Pancreas (tissue), 10 donors: ENCODE measurements at regions not wholly inside any gene's neighbourhood (a gene's known extent, or its start where the extent isn't known, plus 50 kb on each side); places are given as distances from the start of the nearest gene placed in this dataset.

Experiments used
- ATAC-seq, 4 donors: fragments of 200-7000 bp; cut with Tn5 transposase; one replicate each; pipeline versions ENCODE4 v1.8.0 to v1.9.1; 2020; ENCODE audit warnings: mild to moderate bottlenecking in 4 of 4, moderate library complexity in 4 of 4
- DNase-seq, 6 donors: peaks; one replicate each; pipeline ENCODE4 v3.0.0-alpha.2; 2020
- FAIRE-seq: peaks from 2 replicates; lab custom pipeline; 2012; peaks lifted over from hg19 to GRCh38; lab: Jason Lieb, UNC
- H3K27ac ChIP-seq, 4 donors: fragments of 200-600 bp; sonication (generic); 1 replicate in 3 of 4; 2 replicates in 1 of 4; pipeline versions ENCODE4 v1.5.0 to v1.8.0; 2020
- H3K27me3 ChIP-seq, 4 donors: fragments of 200-600 bp; one replicate each; pipeline ENCODE4 v1.8.0; 2021
- H3K36me3 ChIP-seq, 3 donors: fragments of 200-600 bp; sonication (generic) in 1 of 3; one replicate each; pipeline versions ENCODE4 v1.5.0 to v1.8.0; 2020 to 2021
- H3K4me1 ChIP-seq, 3 donors: fragments of 200-600 bp; one replicate each; pipeline ENCODE4 v1.8.0; 2021
- H3K4me3 ChIP-seq, 4 donors: fragments of 200-600 bp; sonication (generic) in 2 of 4; one replicate each; pipeline versions ENCODE4 v1.5.0 to v1.8.0; 2020 to 2021
- H3K9me3 ChIP-seq, 4 donors: fragments of 200-600 bp; one replicate each; pipeline ENCODE4 v1.8.0; 2021
- WGBS, 2 donors: extraction: QIAGEN DNeasy Blood & Tissue Kit; methylation state at CpG; one replicate each; pipeline ENCODE4 v1.1.7; 2013; 5-methylcytosine and 5-hydroxymethylcytosine counted together
- intact Hi-C, 3 donors: fragments of 100-400 bp; cut with DNase I; formaldehyde crosslinking; loops; one replicate each; pipeline versions ENCODE4 v1.11.1 to v1.14.2; 2022
- TF ChIP-seq, protein P1 (sequence below), 4 donors: fragments of 200-600 bp; sonication (generic) in 3 of 4; IDR thresholded peaks; one replicate each; pipeline versions ENCODE4 v1.5.0 to v1.8.0; 2021; ENCODE audit warnings: antibody characterized with exemption in 4 of 4
- donor health status: healthy with polysubstance abuse.
- donor health status: DM: no; HTN: no; CAD: no; lungs with moderate emphysema.
- donor health status: DM: no; HTN: no; CAD: no.
- donor health status: control.
- donor health status: control.
- donor health status: Bipolar disorder and iron deficiency.
- donor health status: DM: yes; HTN: yes; CAD: no.
- donor health status: DM: no; HTN: no; CAD: no.
- donor health status: DM: no; HTN: no; CAD: no.
- donor health status: DM: yes; HTN: yes; CAD: no.

DNA sequence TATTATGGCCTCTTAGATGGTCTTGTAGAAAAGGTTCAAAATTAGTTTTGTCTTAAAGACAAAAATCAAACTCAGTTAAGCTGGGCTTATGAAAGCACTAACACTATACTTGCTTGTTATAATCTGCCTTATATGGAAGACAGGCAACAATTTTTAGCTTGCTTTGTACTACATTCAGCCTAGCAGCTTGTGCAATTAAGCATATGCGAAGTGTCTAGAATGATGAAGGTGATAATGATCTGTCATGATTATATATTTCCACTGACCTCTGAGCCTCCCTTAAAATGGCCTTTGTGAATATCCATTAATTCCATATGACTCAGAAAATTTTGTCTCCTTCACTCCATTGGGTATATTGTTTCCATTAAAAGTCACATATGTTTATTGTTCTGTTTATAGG lies 834.9 kb downstream of the OLFM4 start:
- 57 to 71% methylated on average over 1 of the region's 1 CpG for WGBS, 2 donors
- Histone ChIP-seq H3K27ac (no peak overlapping the region), H3K4me3 (no peak overlapping the region), H3K36me3 (no peaks in the 10 kb centered on the region), H3K9me3 (no peaks in the 10 kb centered on the region), H3K27me3 (no peaks in the 10 kb centered on the region), H3K4me1 (no peaks in the 10 kb centered on the region)
- intact Hi-C loops: no loop called here
- ATAC-seq (no peak), DNase-seq (no peak), FAIRE-seq (no peak)
- TF ChIP-seq, protein P1, sequence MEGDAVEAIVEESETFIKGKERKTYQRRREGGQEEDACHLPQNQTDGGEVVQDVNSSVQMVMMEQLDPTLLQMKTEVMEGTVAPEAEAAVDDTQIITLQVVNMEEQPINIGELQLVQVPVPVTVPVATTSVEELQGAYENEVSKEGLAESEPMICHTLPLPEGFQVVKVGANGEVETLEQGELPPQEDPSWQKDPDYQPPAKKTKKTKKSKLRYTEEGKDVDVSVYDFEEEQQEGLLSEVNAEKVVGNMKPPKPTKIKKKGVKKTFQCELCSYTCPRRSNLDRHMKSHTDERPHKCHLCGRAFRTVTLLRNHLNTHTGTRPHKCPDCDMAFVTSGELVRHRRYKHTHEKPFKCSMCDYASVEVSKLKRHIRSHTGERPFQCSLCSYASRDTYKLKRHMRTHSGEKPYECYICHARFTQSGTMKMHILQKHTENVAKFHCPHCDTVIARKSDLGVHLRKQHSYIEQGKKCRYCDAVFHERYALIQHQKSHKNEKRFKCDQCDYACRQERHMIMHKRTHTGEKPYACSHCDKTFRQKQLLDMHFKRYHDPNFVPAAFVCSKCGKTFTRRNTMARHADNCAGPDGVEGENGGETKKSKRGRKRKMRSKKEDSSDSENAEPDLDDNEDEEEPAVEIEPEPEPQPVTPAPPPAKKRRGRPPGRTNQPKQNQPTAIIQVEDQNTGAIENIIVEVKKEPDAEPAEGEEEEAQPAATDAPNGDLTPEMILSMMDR (IDR thresholded peaks at IDR 0.05): no peak

DNA sequence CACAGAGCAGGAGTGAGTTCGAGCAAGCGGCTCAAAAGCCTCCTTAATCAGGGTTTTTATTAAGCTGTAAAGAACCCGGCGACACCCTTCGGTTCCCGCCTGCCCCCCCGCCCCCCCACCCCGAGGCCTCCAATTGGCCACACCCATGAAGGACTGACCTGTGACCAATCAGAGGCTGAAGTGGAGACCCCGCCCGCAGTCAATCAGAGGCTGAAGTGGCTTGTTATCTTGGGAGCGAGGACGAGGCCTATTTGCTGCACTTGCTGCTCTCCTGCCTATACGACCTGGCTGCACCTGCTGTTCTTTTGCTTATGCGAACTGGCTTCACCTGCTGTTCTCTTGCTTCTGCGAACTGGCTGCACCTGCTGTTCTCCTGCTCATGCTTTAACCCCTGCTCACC lies 844.9 kb downstream of the OLFM4 start:
- TF ChIP-seq, protein P1 (IDR thresholded peaks at IDR 0.05): no peak
- Histone ChIP-seq H3K27ac (no peak overlapping the region), H3K36me3 (no peaks in the 10 kb centered on the region), H3K9me3 (no peaks in the 10 kb centered on the region), H3K4me1 (no peaks in the 10 kb centered on the region), H3K27me3 (no peaks in the 10 kb centered on the region), H3K4me3 (no peak overlapping the region)
- intact Hi-C loops: no loop called here
- ATAC-seq (no peak), FAIRE-seq (no peak), DNase-seq (no peak)
- 74 to 77% methylated on average over 15 of the region's 15 CpGs for WGBS, 2 donors

DNA sequence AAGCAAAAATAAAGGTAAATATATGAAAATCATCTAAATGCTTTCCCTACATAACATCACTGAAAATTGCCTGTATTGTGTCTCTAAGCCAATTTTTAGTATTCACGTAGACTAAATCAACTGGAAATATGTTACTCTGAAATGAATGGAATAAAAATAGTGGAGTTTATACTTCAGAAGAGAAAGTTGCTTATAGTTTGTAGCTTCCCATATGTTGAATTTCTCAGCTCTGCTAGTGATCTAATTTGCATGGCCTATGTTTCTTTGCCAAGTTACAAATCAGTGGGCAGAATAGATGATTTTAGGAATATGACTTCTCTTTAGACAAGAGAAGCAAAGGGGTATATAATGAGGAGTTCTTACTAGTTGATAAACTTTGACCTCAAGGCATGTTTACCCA lies 850.2 kb downstream of the OLFM4 start:
- FAIRE-seq: no peak
- Histone ChIP-seq H3K9me3 (no peaks in the 10 kb centered on the region), H3K36me3 (no peaks in the 10 kb centered on the region), H3K4me3 (no peak overlapping the region), H3K27me3 (no peaks in the 10 kb centered on the region), H3K27ac (no peak overlapping the region), H3K4me1 (no peaks in the 10 kb centered on the region)
- ATAC-seq: no peak
- 63 to 86% methylated on average over 1 of the region's 1 CpG for WGBS, 2 donors
- TF ChIP-seq, protein P1 (IDR thresholded peaks at IDR 0.05): no peak
- DNase-seq: no peak
- intact Hi-C loops: no loop called here

DNA sequence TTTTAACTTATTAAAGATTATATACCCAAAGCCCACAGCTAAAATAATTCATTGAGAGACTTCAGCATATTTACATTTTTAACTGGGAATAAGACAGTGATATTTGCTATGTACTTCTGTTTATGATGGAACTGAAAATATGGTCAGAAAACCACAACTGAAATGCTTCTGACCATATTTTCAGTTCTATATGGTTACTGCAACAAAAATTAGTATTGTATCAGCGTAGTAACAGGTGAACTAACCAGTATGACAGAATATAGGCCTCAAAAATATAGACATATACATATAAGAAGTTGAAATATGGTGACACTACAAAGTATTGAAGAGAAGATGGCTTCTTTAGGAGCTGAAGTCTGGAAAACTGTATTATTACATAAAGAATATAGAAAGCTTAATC lies 857.4 kb downstream of the OLFM4 start:
- no peaks in the 10 kb centered on the region for H3K27me3 ChIP-seq
- no peak for FAIRE-seq
- no peaks in the 10 kb centered on the region for H3K36me3 ChIP-seq
- H3K4me3 ChIP-seq: no peak overlapping the region
- TF ChIP-seq, protein P1 (IDR thresholded peaks at IDR 0.05): no peak
- no peaks in the 10 kb centered on the region for H3K9me3 ChIP-seq
- intact Hi-C loops: no loop called here
- WGBS, 2 donors: 39 to 62% methylated on average over 1 of the region's 1 CpG
- no peak for DNase-seq
- no peak overlapping the region for H3K27ac ChIP-seq
- no peaks in the 10 kb centered on the region for H3K4me1 ChIP-seq
- ATAC-seq: no peak

DNA sequence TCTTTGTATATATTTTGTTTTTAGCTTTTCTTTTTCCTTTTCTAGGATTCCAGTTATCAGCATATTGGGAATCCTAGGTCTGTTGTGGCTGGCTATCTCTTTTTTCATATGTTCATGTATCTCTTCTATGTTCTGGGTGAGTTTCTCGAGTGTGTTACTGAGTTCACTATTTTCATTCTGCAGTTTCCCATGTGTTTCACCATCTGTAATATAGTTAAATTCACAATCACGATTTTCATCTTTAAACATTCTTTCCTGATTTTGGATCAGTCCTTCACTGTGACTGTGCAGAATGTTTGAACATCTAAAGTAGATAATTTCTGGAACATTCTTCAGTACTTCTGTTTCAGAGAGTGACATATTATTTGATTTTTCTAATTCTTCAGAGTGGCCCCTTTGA lies 862.1 kb downstream of the OLFM4 start:
- H3K9me3 ChIP-seq: no peaks in the 10 kb centered on the region
- H3K4me1 ChIP-seq: no peaks in the 10 kb centered on the region
- WGBS, 2 donors: 47 to 66% methylated on average over 2 of the region's 2 CpGs
- FAIRE-seq (no peak), DNase-seq (no peak), ATAC-seq (no peak)
- H3K27ac ChIP-seq: no peak overlapping the region
- intact Hi-C loops: no loop called here
- no peaks in the 10 kb centered on the region for H3K36me3 ChIP-seq
- no peak overlapping the region for H3K4me3 ChIP-seq
- TF ChIP-seq, protein P1 (IDR thresholded peaks at IDR 0.05): no peak
- no peaks in the 10 kb centered on the region for H3K27me3 ChIP-seq
